ENCODE measurements at regions not wholly inside any gene's neighbourhood (a gene's known extent, or its start where the extent isn't known, plus 50 kb on each side); places are given as distances from the start of the nearest gene placed in this dataset.

DNA sequence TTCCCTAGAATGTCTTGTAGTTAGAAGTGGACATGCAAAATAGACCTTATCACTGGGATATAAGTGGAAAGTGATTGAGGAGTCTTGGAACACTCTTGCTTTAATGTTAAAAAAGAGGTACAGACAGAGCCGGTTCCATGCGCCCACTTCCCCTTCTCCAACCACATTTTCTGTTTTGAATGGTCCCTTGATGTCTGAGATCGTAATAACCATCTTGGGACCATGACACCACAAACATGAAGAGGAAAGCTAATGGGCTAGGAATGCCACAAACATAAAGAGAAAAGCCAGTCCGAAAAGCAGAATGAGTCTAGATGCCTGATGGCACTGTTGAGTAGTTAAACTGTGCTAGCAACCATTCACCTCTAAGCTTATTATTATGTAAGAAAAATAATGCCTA lies 54.8 kb upstream of the SPON1 start:
- intact Hi-C loops (cut with micrococcal nuclease) = no loop called here

DNA sequence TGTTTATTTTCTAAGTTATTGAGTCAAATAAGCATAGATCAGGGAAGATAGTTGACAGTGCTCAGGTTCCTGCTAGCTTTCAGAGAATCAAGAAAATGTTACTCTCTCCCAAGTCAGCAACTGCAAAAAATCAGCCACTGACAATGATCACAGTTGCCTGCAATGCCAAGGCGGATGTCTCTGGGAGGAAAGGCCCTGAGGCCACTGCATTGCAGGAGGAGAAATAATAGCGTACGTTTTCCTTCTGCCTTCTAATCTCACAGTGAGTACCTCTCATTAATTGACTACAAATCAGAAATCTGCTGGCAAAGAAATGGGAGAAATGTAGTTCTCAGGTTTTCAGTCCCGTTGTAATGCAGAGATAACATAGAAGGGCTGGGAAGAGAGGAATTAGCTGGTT lies 54.0 kb upstream of the SPON1 start:
- intact Hi-C loops (cut with micrococcal nuclease) = no loop called here
